ENCODE measurements at regions not wholly inside any gene's neighbourhood (a gene's known extent, or its start where the extent isn't known, plus 50 kb on each side); places are given as distances from the start of the nearest gene placed in this dataset.

- Histone ChIP-seq H3K9me2 (ENCODE audit: insufficient read depth) (no peaks in the 10 kb centered on the region), H3K27ac (ENCODE audit: low read depth) (no peak overlapping the region), H3K36me3 (ENCODE audit: insufficient read depth) (no peaks in the 10 kb centered on the region), H3K79me2 (replicated peaks; ENCODE audit: insufficient read depth) (no peaks in the 10 kb centered on the region), H3K4me3 (no peak overlapping the region), H3F3A (replicated peaks; ENCODE audit: low read depth) (no peaks in the 10 kb centered on the region), H3K27me3 (ENCODE audit: insufficient read depth) (no peaks in the 10 kb centered on the region), H2AFZ (no peak overlapping the region), H3K4me1 (ENCODE audit: insufficient read depth) (no peaks in the 10 kb centered on the region), H4K20me1 (replicated peaks; ENCODE audit: insufficient read depth) (no peaks in the 10 kb centered on the region), H3K4me2 (no peak overlapping the region)
- H3K4me3 Mint-ChIP-seq = no peak overlapping the region
- H3K27ac Mint-ChIP-seq = no peak overlapping the region
- H3K4me1 Mint-ChIP-seq = peaks cover 3% of the 10 kb centered on the region; the same call in 1 of the 3 replicates
- no peaks in the 10 kb centered on the region for H3K36me3 Mint-ChIP-seq (ENCODE audit: low read depth)
- TF ChIP-seq ZNF462 (CRISPR knock-in tag; IDR thresholded peaks at IDR 0.05) (no peak), POLR2AphosphoS5 (IDR thresholded peaks at IDR 0.05; ENCODE audit: low read depth) (no peak)
- DNase-seq (ENCODE audit: low spot score) (no peak), ATAC-seq (no peak)
- no peaks in the 10 kb centered on the region; the same call in 2 of the 3 replicates for H3K9me3 Mint-ChIP-seq
- peaks cover 1% of the 10 kb centered on the region for H3K27me3 Mint-ChIP-seq (ENCODE audit: insufficient read depth, low read depth, poor library complexity)
These were observed 142.9 kb upstream of the LNX1 start for GRCh38 chr4:53734182-53734581.

- Mint-ChIP-seq H3K9me3 (no peaks in the 10 kb centered on the region; the same call in 2 of the 3 replicates), H3K27me3 (ENCODE audit: insufficient read depth, low read depth, poor library complexity) (peaks cover 1% of the 10 kb centered on the region), H3K4me3 (no peak overlapping the region), H3K4me1 (peaks cover 3% of the 10 kb centered on the region; the same call in 1 of the 3 replicates), H3K27ac (no peak overlapping the region), H3K36me3 (ENCODE audit: low read depth) (no peaks in the 10 kb centered on the region)
- H3K36me3 ChIP-seq (ENCODE audit: insufficient read depth) = no peaks in the 10 kb centered on the region
- no peaks in the 10 kb centered on the region for H3K9me2 ChIP-seq (ENCODE audit: insufficient read depth)
- DNase-seq (ENCODE audit: low spot score) (no peak), ATAC-seq (no peak)
- no peak overlapping the region for H3K4me3 ChIP-seq
- no peak overlapping the region for H3K27ac ChIP-seq (ENCODE audit: low read depth)
- no peaks in the 10 kb centered on the region for H4K20me1 ChIP-seq (replicated peaks; ENCODE audit: insufficient read depth)
- H3K4me2 ChIP-seq = no peak overlapping the region
- H3F3A ChIP-seq (replicated peaks; ENCODE audit: low read depth) = no peaks in the 10 kb centered on the region
- no peaks in the 10 kb centered on the region for H3K27me3 ChIP-seq (ENCODE audit: insufficient read depth)
- H2AFZ ChIP-seq = peak overlapping the region; percentile 15; the same call in 1 of the 2 replicates
- no peaks in the 10 kb centered on the region for H3K79me2 ChIP-seq (replicated peaks; ENCODE audit: insufficient read depth)
- no peaks in the 10 kb centered on the region for H3K4me1 ChIP-seq (ENCODE audit: insufficient read depth)
- TF ChIP-seq EZH2 (IDR thresholded peaks at IDR 0.05; ENCODE audit: low read depth, unreplicated experiment) = no peak
- no peak for TF ChIP-seq STAT1 (IDR thresholded peaks at IDR 0.05; ENCODE audit: unreplicated experiment)
- TF ChIP-seq ZNF331 (CRISPR knock-in tag; IDR thresholded peaks at IDR 0.05; ENCODE audit: low read depth) = no peak
- TF ChIP-seq ZNF462 (CRISPR knock-in tag; IDR thresholded peaks at IDR 0.05) = no peak
- TF ChIP-seq POLR2AphosphoS5 (IDR thresholded peaks at IDR 0.05; ENCODE audit: low read depth) = no peak
- no peak for TF ChIP-seq ZNF114 (CRISPR knock-in tag; IDR thresholded peaks at IDR 0.05)
- no peak for TF ChIP-seq JUNB (IDR thresholded peaks at IDR 0.05; ENCODE audit: unreplicated experiment)
These were observed 141.4 kb upstream of the LNX1 start for GRCh38 chr4:53732661-53733060.

Measured in GM23338 (cell line).